ENCODE measurements at regions not wholly inside any gene's neighbourhood (a gene's known extent, or its start where the extent isn't known, plus 50 kb on each side); places are given as distances from the start of the nearest gene placed in this dataset.

DNA sequence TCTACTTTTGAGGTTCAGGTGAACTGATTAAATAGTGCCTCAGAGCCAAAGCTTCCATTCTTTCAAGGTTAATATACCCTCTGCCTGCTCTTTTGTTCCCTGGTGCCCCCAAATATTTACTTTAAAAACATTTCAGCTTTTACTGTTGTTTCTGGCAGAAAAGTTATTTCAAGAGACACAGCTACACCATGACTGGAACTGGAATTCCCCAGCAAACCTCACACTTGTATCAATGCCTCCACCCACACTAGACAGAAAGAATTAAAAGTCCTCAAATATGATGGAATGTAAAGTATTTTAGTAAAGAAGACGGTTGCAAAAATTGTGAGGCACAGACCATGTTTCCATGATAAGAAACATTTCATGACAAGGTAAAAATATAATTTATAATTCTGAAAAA, 720.2 kb upstream of the TYRP1 start:
- no peak overlapping the region for H3K4me3 ChIP-seq
- H3K27me3 ChIP-seq = no peaks in the 10 kb centered on the region
- no peaks in the 10 kb centered on the region for H3K36me3 ChIP-seq
- 46 to 56% methylated on average over 1 of the region's 1 CpG for WGBS, 2 donors (ENCODE audit: low coverage in 1 of 2)
- no peak for DNase-seq
- H3K9me3 ChIP-seq = peaks cover 0 to 4% of the 10 kb centered on the region in 2 donors
- in situ Hi-C loops (cut with MboI; ENCODE audit: low pct_ligation_motif_present in 1 of 4, low pct_unique_long_range_greater_than_20kb in 1 of 4, low sequenced_read_pairs in 3 of 4) = no loop called here
- intact Hi-C loops (cut with DNase I; ENCODE audit: low total_unique reads) = no loop called here
- no peaks in the 10 kb centered on the region for H3K4me1 ChIP-seq
- H3K27ac ChIP-seq = no peak overlapping the region
- TF ChIP-seq POLR2AphosphoS5 (IDR thresholded peaks at IDR 0.05) = no peak
- no peak for TF ChIP-seq CTCF (IDR thresholded peaks at IDR 0.05)
- TF ChIP-seq EP300 (IDR thresholded peaks at IDR 0.05; ENCODE audit: low read depth) = no peak
- no peak for TF ChIP-seq POLR2A (IDR thresholded peaks at IDR 0.05)

GRCh38 chr9:11973511-11973910, 719.7 kb upstream of the TYRP1 start:
- H3K4me1 ChIP-seq = no peaks in the 10 kb centered on the region
- intact Hi-C loops (cut with DNase I; ENCODE audit: low total_unique reads) (no loop called here), in situ Hi-C loops (cut with MboI; ENCODE audit: low pct_ligation_motif_present in 1 of 4, low pct_unique_long_range_greater_than_20kb in 1 of 4, low sequenced_read_pairs in 3 of 4) (no loop called here)
- 64 to 79% methylated on average over 1 of the region's 1 CpG for WGBS, 2 donors (ENCODE audit: low coverage in 1 of 2)
- TF ChIP-seq EP300 (IDR thresholded peaks at IDR 0.05; ENCODE audit: low read depth) (no peak), CTCF (IDR thresholded peaks at IDR 0.05) (no peak), POLR2AphosphoS5 (IDR thresholded peaks at IDR 0.05) (no peak), POLR2A (IDR thresholded peaks at IDR 0.05) (no peak)
- no peak for DNase-seq
- H3K27ac ChIP-seq = no peak overlapping the region
- H3K36me3 ChIP-seq = no peaks in the 10 kb centered on the region
- H3K4me3 ChIP-seq = no peak overlapping the region
- no peaks in the 10 kb centered on the region for H3K27me3 ChIP-seq
- peaks cover 0 to 4% of the 10 kb centered on the region in 2 donors for H3K9me3 ChIP-seq

DNA sequence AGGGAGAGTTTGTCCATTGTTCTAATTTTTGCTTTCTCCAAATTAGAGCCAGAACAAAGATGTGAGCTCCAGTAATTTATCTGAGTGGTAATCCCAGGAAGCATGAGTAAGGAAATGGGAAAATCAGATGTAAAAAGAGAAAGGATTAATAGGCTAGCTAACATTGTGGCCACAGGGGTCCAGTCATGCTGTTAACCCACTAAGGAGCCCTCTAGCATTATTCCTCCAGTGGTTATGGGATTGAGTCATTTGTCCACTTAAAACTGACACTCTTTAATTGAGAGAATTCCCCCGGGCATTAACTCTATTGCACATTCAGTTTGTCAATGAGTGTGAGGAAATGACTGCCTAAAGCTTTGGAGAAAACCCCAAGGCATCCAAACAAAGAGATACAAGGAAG, 700.3 kb upstream of the TYRP1 start:
- intact Hi-C loops (cut with DNase I; ENCODE audit: low total_unique reads) = loop anchor here (2.0 kb wide), 1 partner anchor 360 kb away; no protein-coding TSS in a partner anchor
- H3K4me3 ChIP-seq = no peak overlapping the region

DNA sequence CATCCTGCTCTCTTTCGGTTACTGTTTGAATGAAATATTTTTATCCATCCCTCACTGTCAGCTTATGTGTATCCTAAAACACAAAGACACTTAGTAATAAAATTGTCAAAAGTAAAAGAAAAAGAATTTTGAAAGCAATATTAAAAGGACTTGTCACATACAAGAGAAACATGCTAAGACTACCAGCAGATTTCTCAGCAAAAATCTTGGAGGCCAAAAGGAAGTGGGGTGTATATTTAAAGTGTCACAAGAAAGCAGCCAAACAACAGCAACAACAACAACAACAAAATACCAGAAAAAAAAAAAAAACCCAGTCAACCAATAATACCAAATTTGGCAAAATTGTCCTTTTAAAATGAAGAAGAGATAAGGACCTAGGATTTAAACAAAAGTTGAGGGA, 678.7 kb upstream of the TYRP1 start:
- 77 to 100% methylated on average over 1 of the region's 1 CpG for WGBS, 2 donors (ENCODE audit: low coverage in 1 of 2)
- intact Hi-C loops (cut with DNase I; ENCODE audit: low total_unique reads) = no loop called here
- Histone ChIP-seq H3K4me1 (no peaks in the 10 kb centered on the region), H3K27ac (no peak overlapping the region), H3K27me3 (no peaks in the 10 kb centered on the region), H3K9me3 (peaks cover 17 to 21% of the 10 kb centered on the region in 2 donors), H3K4me3 (no peak overlapping the region), H3K36me3 (no peaks in the 10 kb centered on the region)
- no peak for TF ChIP-seq POLR2AphosphoS5 (IDR thresholded peaks at IDR 0.05)
- no peak for TF ChIP-seq CTCF (IDR thresholded peaks at IDR 0.05)
- TF ChIP-seq POLR2A (IDR thresholded peaks at IDR 0.05) = no peak
- TF ChIP-seq EP300 (IDR thresholded peaks at IDR 0.05; ENCODE audit: low read depth) = no peak
- in situ Hi-C loops (cut with MboI; ENCODE audit: low pct_ligation_motif_present in 1 of 4, low pct_unique_long_range_greater_than_20kb in 1 of 4, low sequenced_read_pairs in 3 of 4) = no loop called here
- no peak for DNase-seq

More for the DNA sequence above, 700.3 kb upstream of the TYRP1 start:
- TF ChIP-seq POLR2A (IDR thresholded peaks at IDR 0.05) (no peak), EP300 (IDR thresholded peaks at IDR 0.05; ENCODE audit: low read depth) (no peak), POLR2AphosphoS5 (IDR thresholded peaks at IDR 0.05) (no peak), CTCF (IDR thresholded peaks at IDR 0.05) (no peak)
- Histone ChIP-seq H3K36me3 (no peaks in the 10 kb centered on the region), H3K4me1 (no peaks in the 10 kb centered on the region), H3K27ac (no peak overlapping the region), H3K9me3 (peaks cover 0 to 10% of the 10 kb centered on the region in 2 donors), H3K27me3 (no peaks in the 10 kb centered on the region)
- in situ Hi-C loops (cut with MboI; ENCODE audit: low pct_ligation_motif_present in 1 of 4, low pct_unique_long_range_greater_than_20kb in 1 of 4, low sequenced_read_pairs in 3 of 4) = no loop called here
- DNase-seq = no peak
- WGBS, 2 donors (ENCODE audit: low coverage in 1 of 2) = 58 to 86% methylated on average over 1 of the region's 1 CpG

All from transverse colon (tissue), 4 donors.